H1 (cell line): ENCODE measurements at regions not wholly inside any gene's neighbourhood (a gene's known extent, or its start where the extent isn't known, plus 50 kb on each side); places are given as distances from the start of the nearest gene placed in this dataset.

Source experiments
- CHD2 ChIP-seq: IDR thresholded peaks from 2 replicates; pipeline ENCODE4 v1.6.1; 2012; ENCODE audit warnings: low read length, improper control_type of control experiment
- POLR2AphosphoS5 ChIP-seq: IDR thresholded peaks from 2 replicates; pipeline ENCODE4 v1.6.1; 2011; ENCODE audit warnings: low read depth, low read length
- RAD21 ChIP-seq, 2 experiments: IDR thresholded peaks in 1 of 2; conservative IDR thresholded peaks in 1 of 2; 2 replicates each; pipeline ENCODE4 v1.6.1; 2011; ENCODE audit warnings: low read depth in 2 of 2, low read length in 2 of 2, improper control_type of control experiment in 1 of 2, inconsistent platforms in 1 of 2, mild to moderate bottlenecking in 1 of 2, moderate library complexity in 1 of 2
- RBBP5 ChIP-seq: IDR thresholded peaks from 2 replicates; pipeline ENCODE4 v1.7.1; 2012; ENCODE audit warnings: low read depth, mild to moderate bottlenecking, inconsistent platforms, low read length, moderate library complexity, borderline replicate concordance
- SIN3A ChIP-seq, 2 experiments: IDR thresholded peaks in 1 of 2; conservative IDR thresholded peaks in 1 of 2; 2 replicates each; pipeline ENCODE4 v1.6.1; 2011 to 2012; ENCODE audit warnings: low read length in 2 of 2, improper control_type of control experiment in 1 of 2, low read depth in 1 of 2, mild to moderate bottlenecking in 1 of 2
- SP2 ChIP-seq: IDR thresholded peaks from 2 replicates; pipeline ENCODE4 v1.6.1; 2012; ENCODE audit warnings: mild to moderate bottlenecking, low read length, inconsistent platforms
- TF ChIP-seq, protein P1 (sequence below): fragments of 300-600 bp; sonication (generic); IDR thresholded peaks from 2 replicates; pipeline ENCODE4 v1.7.1; 2012; ENCODE audit warnings: low read length, moderate library complexity, mild to moderate bottlenecking, inconsistent platforms; ENCODE audit not compliant: insufficient replicate concordance

- TF ChIP-seq, protein P1, sequence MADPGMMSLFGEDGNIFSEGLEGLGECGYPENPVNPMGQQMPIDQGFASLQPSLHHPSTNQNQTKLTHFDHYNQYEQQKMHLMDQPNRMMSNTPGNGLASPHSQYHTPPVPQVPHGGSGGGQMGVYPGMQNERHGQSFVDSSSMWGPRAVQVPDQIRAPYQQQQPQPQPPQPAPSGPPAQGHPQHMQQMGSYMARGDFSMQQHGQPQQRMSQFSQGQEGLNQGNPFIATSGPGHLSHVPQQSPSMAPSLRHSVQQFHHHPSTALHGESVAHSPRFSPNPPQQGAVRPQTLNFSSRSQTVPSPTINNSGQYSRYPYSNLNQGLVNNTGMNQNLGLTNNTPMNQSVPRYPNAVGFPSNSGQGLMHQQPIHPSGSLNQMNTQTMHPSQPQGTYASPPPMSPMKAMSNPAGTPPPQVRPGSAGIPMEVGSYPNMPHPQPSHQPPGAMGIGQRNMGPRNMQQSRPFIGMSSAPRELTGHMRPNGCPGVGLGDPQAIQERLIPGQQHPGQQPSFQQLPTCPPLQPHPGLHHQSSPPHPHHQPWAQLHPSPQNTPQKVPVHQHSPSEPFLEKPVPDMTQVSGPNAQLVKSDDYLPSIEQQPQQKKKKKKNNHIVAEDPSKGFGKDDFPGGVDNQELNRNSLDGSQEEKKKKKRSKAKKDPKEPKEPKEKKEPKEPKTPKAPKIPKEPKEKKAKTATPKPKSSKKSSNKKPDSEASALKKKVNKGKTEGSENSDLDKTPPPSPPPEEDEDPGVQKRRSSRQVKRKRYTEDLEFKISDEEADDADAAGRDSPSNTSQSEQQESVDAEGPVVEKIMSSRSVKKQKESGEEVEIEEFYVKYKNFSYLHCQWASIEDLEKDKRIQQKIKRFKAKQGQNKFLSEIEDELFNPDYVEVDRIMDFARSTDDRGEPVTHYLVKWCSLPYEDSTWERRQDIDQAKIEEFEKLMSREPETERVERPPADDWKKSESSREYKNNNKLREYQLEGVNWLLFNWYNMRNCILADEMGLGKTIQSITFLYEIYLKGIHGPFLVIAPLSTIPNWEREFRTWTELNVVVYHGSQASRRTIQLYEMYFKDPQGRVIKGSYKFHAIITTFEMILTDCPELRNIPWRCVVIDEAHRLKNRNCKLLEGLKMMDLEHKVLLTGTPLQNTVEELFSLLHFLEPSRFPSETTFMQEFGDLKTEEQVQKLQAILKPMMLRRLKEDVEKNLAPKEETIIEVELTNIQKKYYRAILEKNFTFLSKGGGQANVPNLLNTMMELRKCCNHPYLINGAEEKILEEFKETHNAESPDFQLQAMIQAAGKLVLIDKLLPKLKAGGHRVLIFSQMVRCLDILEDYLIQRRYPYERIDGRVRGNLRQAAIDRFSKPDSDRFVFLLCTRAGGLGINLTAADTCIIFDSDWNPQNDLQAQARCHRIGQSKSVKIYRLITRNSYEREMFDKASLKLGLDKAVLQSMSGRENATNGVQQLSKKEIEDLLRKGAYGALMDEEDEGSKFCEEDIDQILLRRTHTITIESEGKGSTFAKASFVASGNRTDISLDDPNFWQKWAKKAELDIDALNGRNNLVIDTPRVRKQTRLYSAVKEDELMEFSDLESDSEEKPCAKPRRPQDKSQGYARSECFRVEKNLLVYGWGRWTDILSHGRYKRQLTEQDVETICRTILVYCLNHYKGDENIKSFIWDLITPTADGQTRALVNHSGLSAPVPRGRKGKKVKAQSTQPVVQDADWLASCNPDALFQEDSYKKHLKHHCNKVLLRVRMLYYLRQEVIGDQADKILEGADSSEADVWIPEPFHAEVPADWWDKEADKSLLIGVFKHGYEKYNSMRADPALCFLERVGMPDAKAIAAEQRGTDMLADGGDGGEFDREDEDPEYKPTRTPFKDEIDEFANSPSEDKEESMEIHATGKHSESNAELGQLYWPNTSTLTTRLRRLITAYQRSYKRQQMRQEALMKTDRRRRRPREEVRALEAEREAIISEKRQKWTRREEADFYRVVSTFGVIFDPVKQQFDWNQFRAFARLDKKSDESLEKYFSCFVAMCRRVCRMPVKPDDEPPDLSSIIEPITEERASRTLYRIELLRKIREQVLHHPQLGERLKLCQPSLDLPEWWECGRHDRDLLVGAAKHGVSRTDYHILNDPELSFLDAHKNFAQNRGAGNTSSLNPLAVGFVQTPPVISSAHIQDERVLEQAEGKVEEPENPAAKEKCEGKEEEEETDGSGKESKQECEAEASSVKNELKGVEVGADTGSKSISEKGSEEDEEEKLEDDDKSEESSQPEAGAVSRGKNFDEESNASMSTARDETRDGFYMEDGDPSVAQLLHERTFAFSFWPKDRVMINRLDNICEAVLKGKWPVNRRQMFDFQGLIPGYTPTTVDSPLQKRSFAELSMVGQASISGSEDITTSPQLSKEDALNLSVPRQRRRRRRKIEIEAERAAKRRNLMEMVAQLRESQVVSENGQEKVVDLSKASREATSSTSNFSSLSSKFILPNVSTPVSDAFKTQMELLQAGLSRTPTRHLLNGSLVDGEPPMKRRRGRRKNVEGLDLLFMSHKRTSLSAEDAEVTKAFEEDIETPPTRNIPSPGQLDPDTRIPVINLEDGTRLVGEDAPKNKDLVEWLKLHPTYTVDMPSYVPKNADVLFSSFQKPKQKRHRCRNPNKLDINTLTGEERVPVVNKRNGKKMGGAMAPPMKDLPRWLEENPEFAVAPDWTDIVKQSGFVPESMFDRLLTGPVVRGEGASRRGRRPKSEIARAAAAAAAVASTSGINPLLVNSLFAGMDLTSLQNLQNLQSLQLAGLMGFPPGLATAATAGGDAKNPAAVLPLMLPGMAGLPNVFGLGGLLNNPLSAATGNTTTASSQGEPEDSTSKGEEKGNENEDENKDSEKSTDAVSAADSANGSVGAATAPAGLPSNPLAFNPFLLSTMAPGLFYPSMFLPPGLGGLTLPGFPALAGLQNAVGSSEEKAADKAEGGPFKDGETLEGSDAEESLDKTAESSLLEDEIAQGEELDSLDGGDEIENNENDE = no peak
- no peak for TF ChIP-seq SP2
- no peak for TF ChIP-seq RBBP5
- TF ChIP-seq CHD2 = no peak
- TF ChIP-seq POLR2AphosphoS5 = no peak
- no peak for TF ChIP-seq SIN3A (conservative IDR thresholded peaks at IDR 0.05 in 1 of 2, IDR thresholded peaks at IDR 0.05 in 1 of 2; ENCODE audit: low read depth in 1 of 2, low read length in 2 of 2)
- no peak for TF ChIP-seq RAD21 (IDR thresholded peaks at IDR 0.05 in 1 of 2, conservative IDR thresholded peaks at IDR 0.05 in 1 of 2; ENCODE audit: low read depth in 2 of 2, low read length in 2 of 2)
Measured at GRCh38 chr5:4845221-4845620, 294.9 kb upstream of the ADAMTS16 start (continued).
